Sciatic nerve (tissue), 2 donors: ENCODE measurements at regions not wholly inside any gene's neighbourhood (a gene's known extent, or its start where the extent isn't known, plus 50 kb on each side); places are given as distances from the start of the nearest gene placed in this dataset.
"Not testable (repeated sequence)": the region's sequence is repeated elsewhere in the genome, so short reads cannot be mapped to it uniquely, and the experiment has no call there.

Source experiments
- ATAC-seq: fragments of 200-7000 bp; cut with Tn5 transposase; one replicate; pipeline ENCODE4 v1.9.1; 2020; ENCODE audit warnings: mild to moderate bottlenecking, moderate library complexity
- DNase-seq: peaks from one replicate; pipeline ENCODE4 v3.0.0-alpha.2; 2020; ENCODE audit warnings: low spot score
- intact Hi-C: fragments of 100-400 bp; cut with DNase I; formaldehyde crosslinking; loops from one replicate; pipeline ENCODE4 v1.14.2; 2022
- donor health status: DM: no; HTN: no; CAD: no.
- donor health status: DM: no; HTN: no; CAD: no.

GRCh38 chr3:101913168-101913567, 63.9 kb downstream of the NFKBIZ start:
- no peak for DNase-seq
- intact Hi-C loops = no loop called here
- ATAC-seq = no peak

- intact Hi-C loops, ATAC-seq, DNase-seq: not testable (repeated sequence)
Observed at GRCh38 chr3:101917761-101918160, 68.4 kb downstream of the NFKBIZ start.

GRCh38 chr3:101922151-101922725, 72.9 kb downstream of the NFKBIZ start:
- DNase-seq, intact Hi-C loops: not testable (repeated sequence)

GRCh38 chr3:101924621-101925020, 75.3 kb downstream of the NFKBIZ start:
- intact Hi-C loops, DNase-seq, ATAC-seq: not testable (repeated sequence)

More at GRCh38 chr3:101922151-101922725, 72.9 kb downstream of the NFKBIZ start:
- ATAC-seq = not testable (repeated sequence)

GRCh38 chr3:101925124-101925523, 75.8 kb downstream of the NFKBIZ start:
- DNase-seq, intact Hi-C loops, ATAC-seq: not testable (repeated sequence)

GRCh38 chr3:101925564-101925963, 76.2 kb downstream of the NFKBIZ start:
- intact Hi-C loops = no loop called here
- no peak for ATAC-seq

GRCh38 chr3:101926594-101927105, 77.3 kb downstream of the NFKBIZ start:
- ATAC-seq = no peak

More at GRCh38 chr3:101925564-101925963, 76.2 kb downstream of the NFKBIZ start:
- DNase-seq = no peak

GRCh38 chr3:101928890-101929289, 79.6 kb downstream of the NFKBIZ start:
- ATAC-seq = no peak
- no peak for DNase-seq
- intact Hi-C loops = no loop called here

More at GRCh38 chr3:101926594-101927105, 77.3 kb downstream of the NFKBIZ start:
- intact Hi-C loops = no loop called here
- DNase-seq = no peak

GRCh38 chr3:101931081-101931480, 81.8 kb downstream of the NFKBIZ start:
- intact Hi-C loops = no loop called here
- ATAC-seq = no peak
- DNase-seq = no peak

- intact Hi-C loops = no loop called here
- ATAC-seq (no peak), DNase-seq (no peak)
Observed at GRCh38 chr3:101932326-101933068, 83.2 kb downstream of the NFKBIZ start.

- ATAC-seq = peak; percentile 79
- no peak for DNase-seq
- intact Hi-C loops = no loop called here
Observed at GRCh38 chr3:101936419-101937356, 87.4 kb downstream of the NFKBIZ start.

- ATAC-seq (no peak), DNase-seq (no peak)
- intact Hi-C loops = no loop called here
Observed at GRCh38 chr3:101938262-101938847, 89.0 kb downstream of the NFKBIZ start.

GRCh38 chr3:101939361-101940049, 90.2 kb downstream of the NFKBIZ start:
- DNase-seq (no peak), ATAC-seq (no peak)
- intact Hi-C loops = no loop called here

GRCh38 chr3:101940521-101941317, 91.4 kb downstream of the NFKBIZ start:
- DNase-seq = no peak
- ATAC-seq = peak; percentile 77
- intact Hi-C loops = no loop called here

GRCh38 chr3:101941318-101942040, 92.2 kb downstream of the NFKBIZ start:
- intact Hi-C loops = no loop called here
- ATAC-seq (no peak), DNase-seq (no peak)

- DNase-seq = no peak
- ATAC-seq = no peak
- intact Hi-C loops = no loop called here
Observed at GRCh38 chr3:101942356-101942755, 93.0 kb downstream of the NFKBIZ start.

GRCh38 chr3:101943029-101943428, 93.7 kb downstream of the NFKBIZ start:
- intact Hi-C loops = no loop called here
- no peak for ATAC-seq
- no peak for DNase-seq
